ENCODE measurements at regions not wholly inside any gene's neighbourhood (a gene's known extent, or its start where the extent isn't known, plus 50 kb on each side); places are given as distances from the start of the nearest gene placed in this dataset.
"Not testable (repeated sequence)": the region's sequence is repeated elsewhere in the genome, so short reads cannot be mapped to it uniquely, and the experiment has no call there.

- TF ChIP-seq POLR2A (IDR thresholded peaks at IDR 0.05) (no peak), CTCF (IDR thresholded peaks at IDR 0.05) (no peak)
- 68 to 73% (median 70%) methylated on average over 3 of the region's 3 CpGs for WGBS, 4 donors
- Histone ChIP-seq H3K36me3 (replicated peaks in 1 of 2) (no peaks in the 10 kb centered on the region), H3K27me3 (no peaks in the 10 kb centered on the region), H3K9me3 (replicated peaks in 1 of 3) (no peaks in the 10 kb centered on the region), H3K4me1 (replicated peaks in 1 of 2) (peaks cover 4 to 6% of the 10 kb centered on the region in 2 donors), H3K4me3 (no peak overlapping the region), H3K27ac (no peak overlapping the region)
- DNase-seq: no peak
- intact Hi-C loops (cut with DNase I): no loop called here
Measured at GRCh38 chr3:177629276-177629675, 432.0 kb upstream of the TBL1XR1 start.

GRCh38 chr3:177633671-177634207, 436.5 kb upstream of the TBL1XR1 start:
- intact Hi-C loops (cut with DNase I): no loop called here
- H3K27me3 ChIP-seq: no peaks in the 10 kb centered on the region
- 70 to 80% (median 77%) methylated on average over 5 of the region's 5 CpGs for WGBS, 4 donors
- H3K36me3 ChIP-seq (replicated peaks in 1 of 2): no peaks in the 10 kb centered on the region
- TF ChIP-seq POLR2A (IDR thresholded peaks at IDR 0.05): no peak
- no peak for TF ChIP-seq CTCF (IDR thresholded peaks at IDR 0.05)
- no peak overlapping the region for H3K4me3 ChIP-seq
- no peak for DNase-seq
- H3K4me1 ChIP-seq (replicated peaks in 1 of 2): no peaks in the 10 kb centered on the region
- no peaks in the 10 kb centered on the region for H3K9me3 ChIP-seq (replicated peaks in 1 of 3)
- no peak overlapping the region for H3K27ac ChIP-seq

- H3K9me3 ChIP-seq (replicated peaks in 1 of 3); H3K36me3 ChIP-seq (replicated peaks in 1 of 2); H3K27ac ChIP-seq; DNase-seq; H3K27me3 ChIP-seq; H3K4me1 ChIP-seq (replicated peaks in 1 of 2); intact Hi-C loops (cut with DNase I); H3K4me3 ChIP-seq: not testable (repeated sequence)
- WGBS, 4 donors: 74 to 85% (median 79%) methylated on average over 3 of the region's 3 CpGs
Measured at GRCh38 chr3:177635601-177636106, 438.4 kb upstream of the TBL1XR1 start.

- intact Hi-C loops (cut with DNase I): no loop called here
- TF ChIP-seq CTCF (IDR thresholded peaks at IDR 0.05) (no peak), POLR2A (IDR thresholded peaks at IDR 0.05) (no peak)
- Histone ChIP-seq H3K4me3 (no peak overlapping the region), H3K4me1 (replicated peaks in 1 of 2) (no peaks in the 10 kb centered on the region), H3K27ac (no peak overlapping the region), H3K9me3 (replicated peaks in 1 of 3) (no peaks in the 10 kb centered on the region), H3K36me3 (replicated peaks in 1 of 2) (no peaks in the 10 kb centered on the region), H3K27me3 (no peaks in the 10 kb centered on the region)
- 79 to 94% (median 83%) methylated on average over 5 to 8 of the region's 8 CpGs for WGBS, 4 donors
- DNase-seq: no peak
Measured at GRCh38 chr3:177640319-177640965, 443.2 kb upstream of the TBL1XR1 start.

- Histone ChIP-seq H3K27ac (no peak overlapping the region), H3K36me3 (replicated peaks in 1 of 2) (no peaks in the 10 kb centered on the region), H3K27me3 (no peaks in the 10 kb centered on the region), H3K4me3 (no peak overlapping the region), H3K4me1 (replicated peaks in 1 of 2) (no peaks in the 10 kb centered on the region), H3K9me3 (replicated peaks in 1 of 3) (no peaks in the 10 kb centered on the region)
- intact Hi-C loops (cut with DNase I): no loop called here
- DNase-seq: no peak
- no peak for TF ChIP-seq CTCF (IDR thresholded peaks at IDR 0.05)
- 88 to 100% (median 94%) methylated on average over 1 of the region's 1 CpG for WGBS, 4 donors
Measured at GRCh38 chr3:177641206-177641605, 443.9 kb upstream of the TBL1XR1 start.

Measured in adrenal gland (tissue), 9 donors.